ENCODE measurements at regions not wholly inside any gene's neighbourhood (a gene's known extent, or its start where the extent isn't known, plus 50 kb on each side); places are given as distances from the start of the nearest gene placed in this dataset.

- intact Hi-C loops (cut with micrococcal nuclease; ENCODE audit: unreplicated experiment), result no loop called here
- H3K27ac Mint-ChIP-seq (ENCODE audit: unreplicated experiment), result no peak overlapping the region
- no peak for DNase-seq
- CTCF ChIA-PET, result interaction anchor here (0.7 kb wide), 1 partner anchor 629 kb away, joined by 3 read pairs; no protein-coding TSS in a partner anchor
- no peaks in the 10 kb centered on the region for H3K9me3 Mint-ChIP-seq (ENCODE audit: low read depth, unreplicated experiment)
- no peak for TF ChIP-seq CTCF (IDR thresholded peaks at IDR 0.05; ENCODE audit: unreplicated experiment)
- no peaks in the 10 kb centered on the region for H3K4me1 Mint-ChIP-seq (ENCODE audit: low read depth, unreplicated experiment)
- H3K36me3 Mint-ChIP-seq (ENCODE audit: insufficient read depth, unreplicated experiment), result no peaks in the 10 kb centered on the region
- H3K27me3 Mint-ChIP-seq (ENCODE audit: unreplicated experiment), result peaks cover 70% of the 10 kb centered on the region
- no TSS peak for BruUV-seq (replicated peaks)
- no peak overlapping the region for H3K4me3 Mint-ChIP-seq (ENCODE audit: low read depth, unreplicated experiment)
These were observed 124.6 kb downstream of the GP2 start for GRCh38 chr16:20202747-20203146.

GRCh38 chr16:20192801-20193200, 119.1 kb upstream of the GPR139 start:
- BruUV-seq (replicated peaks), result no TSS peak
- Mint-ChIP-seq H3K9me3 (ENCODE audit: low read depth, unreplicated experiment) (no peaks in the 10 kb centered on the region), H3K4me1 (ENCODE audit: low read depth, unreplicated experiment) (no peaks in the 10 kb centered on the region), H3K27ac (ENCODE audit: unreplicated experiment) (no peak overlapping the region), H3K4me3 (ENCODE audit: low read depth, unreplicated experiment) (no peak overlapping the region), H3K27me3 (ENCODE audit: unreplicated experiment) (peaks cover 58% of the 10 kb centered on the region), H3K36me3 (ENCODE audit: insufficient read depth, unreplicated experiment) (no peaks in the 10 kb centered on the region)
- intact Hi-C loops (cut with micrococcal nuclease; ENCODE audit: unreplicated experiment), result no loop called here
- TF ChIP-seq CTCF (IDR thresholded peaks at IDR 0.05; ENCODE audit: unreplicated experiment), result no peak
- no peak for DNase-seq
- CTCF ChIA-PET, result interaction anchor here (1.1 kb wide), 1 partner anchor 285 kb away, joined by 3 read pairs; no protein-coding TSS in a partner anchor

- Mint-ChIP-seq H3K27ac (ENCODE audit: unreplicated experiment) (no peak overlapping the region), H3K27me3 (ENCODE audit: unreplicated experiment) (peaks cover 58% of the 10 kb centered on the region), H3K4me1 (ENCODE audit: low read depth, unreplicated experiment) (no peaks in the 10 kb centered on the region), H3K36me3 (ENCODE audit: insufficient read depth, unreplicated experiment) (no peaks in the 10 kb centered on the region), H3K4me3 (ENCODE audit: low read depth, unreplicated experiment) (no peak overlapping the region), H3K9me3 (ENCODE audit: low read depth, unreplicated experiment) (no peaks in the 10 kb centered on the region)
- CTCF ChIA-PET, result interaction anchor here (1.1 kb wide), 1 partner anchor 284 kb away, joined by 3 read pairs; no protein-coding TSS in a partner anchor
- intact Hi-C loops (cut with micrococcal nuclease; ENCODE audit: unreplicated experiment), result no loop called here
- DNase-seq, result no peak
- no TSS peak for BruUV-seq (replicated peaks)
- TF ChIP-seq CTCF (IDR thresholded peaks at IDR 0.05; ENCODE audit: unreplicated experiment), result no peak
These were observed 117.9 kb upstream of the GPR139 start for GRCh38 chr16:20191566-20191965.

GRCh38 chr16:20181949-20182348, 108.3 kb upstream of the GPR139 start:
- CTCF ChIA-PET, result no interaction called here
- no peak overlapping the region for H3K27ac Mint-ChIP-seq (ENCODE audit: unreplicated experiment)
- no peaks in the 10 kb centered on the region for H3K9me3 Mint-ChIP-seq (ENCODE audit: low read depth, unreplicated experiment)
- intact Hi-C loops (cut with micrococcal nuclease; ENCODE audit: unreplicated experiment), result no loop called here
- no TSS peak for BruUV-seq (replicated peaks)
- no peak overlapping the region for H3K4me3 Mint-ChIP-seq (ENCODE audit: low read depth, unreplicated experiment)
- DNase-seq, result no peak
- no peaks in the 10 kb centered on the region for H3K4me1 Mint-ChIP-seq (ENCODE audit: low read depth, unreplicated experiment)
- peaks cover 30% of the 10 kb centered on the region for H3K27me3 Mint-ChIP-seq (ENCODE audit: unreplicated experiment)
- H3K36me3 Mint-ChIP-seq (ENCODE audit: insufficient read depth, unreplicated experiment), result no peaks in the 10 kb centered on the region
- no peak for TF ChIP-seq CTCF (IDR thresholded peaks at IDR 0.05; ENCODE audit: unreplicated experiment)
